Inferior parietal cortex (tissue), 1 donor: ENCODE measurements at regions not wholly inside any gene's neighbourhood (a gene's known extent, or its start where the extent isn't known, plus 50 kb on each side); places are given as distances from the start of the nearest gene placed in this dataset.
"Not testable (repeated sequence)": the region's sequence is repeated elsewhere in the genome, so short reads cannot be mapped to it uniquely, and the experiment has no call there.

Experiments
- DNase-seq: peaks from one replicate; pipeline ENCODE4 v3.0.0-alpha.2; 2016; ENCODE audit errors: extremely low spot score

GRCh38 chr7:24052572-24053260 lies 231.3 kb upstream of the NPY start:
- DNase-seq = no peak

DNA sequence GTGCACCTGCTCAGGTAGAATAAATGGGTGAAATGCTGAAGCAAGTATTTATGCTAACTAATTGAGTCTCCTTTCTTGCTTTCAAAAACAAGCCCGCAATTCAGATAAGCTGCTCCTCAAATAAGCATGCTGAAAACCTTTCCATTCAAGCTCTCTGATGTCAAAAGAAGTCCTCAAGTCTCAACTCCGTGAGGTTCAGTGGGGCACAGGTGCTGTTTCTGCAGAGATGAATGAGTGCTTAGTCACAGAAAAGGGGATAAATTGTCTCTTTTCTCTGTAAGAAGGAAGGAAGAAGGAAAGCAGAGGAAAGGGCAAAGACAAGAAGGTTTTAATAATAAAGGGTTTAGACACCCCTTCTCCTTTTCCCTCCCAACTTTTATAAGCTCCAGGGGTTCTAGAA lies 229.8 kb upstream of the NPY start:
- no peak for DNase-seq

GRCh38 chr7:24057243-24057642 lies 226.7 kb upstream of the NPY start:
- no peak for DNase-seq

DNA sequence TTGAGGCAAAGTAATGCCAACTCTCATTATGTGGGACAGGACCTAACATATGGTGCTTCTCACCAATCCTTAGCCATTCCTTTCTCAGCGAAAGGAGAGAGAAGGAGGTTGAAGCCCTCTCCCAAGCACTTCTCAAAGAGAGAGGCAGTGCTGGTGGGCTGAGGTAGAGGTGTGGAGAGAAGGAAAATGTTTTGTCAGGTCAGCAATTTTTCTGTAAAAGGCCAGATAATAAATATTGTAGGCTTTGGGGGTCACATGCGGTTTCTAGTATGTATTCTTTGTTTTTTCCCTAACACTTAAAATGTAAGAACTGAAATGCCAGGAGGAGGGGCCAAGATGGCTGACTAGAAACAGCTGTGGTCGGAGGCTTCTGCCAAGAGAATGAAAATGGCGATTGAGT lies 225.0 kb upstream of the NPY start:
- DNase-seq = no peak

DNA sequence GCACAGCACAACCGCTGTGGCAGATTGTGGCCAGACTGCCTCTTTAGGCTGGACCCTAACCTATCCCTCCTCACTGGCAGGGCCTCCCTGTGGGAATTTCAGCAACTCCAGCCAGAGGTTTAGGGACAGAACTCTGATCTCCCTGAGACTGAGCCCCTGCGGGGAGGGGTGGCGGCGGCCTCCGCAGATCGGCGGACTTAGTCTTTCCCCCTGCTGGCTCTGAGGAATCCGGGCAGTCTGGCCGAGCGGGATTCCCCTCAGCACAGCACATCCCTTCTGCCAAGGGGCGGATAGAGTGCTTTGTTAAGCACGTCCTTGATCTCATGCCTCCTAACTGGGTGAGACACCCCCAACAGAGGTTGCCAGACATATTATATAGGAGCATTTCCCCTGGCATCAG lies 224.2 kb upstream of the NPY start:
- no peak for DNase-seq

DNA sequence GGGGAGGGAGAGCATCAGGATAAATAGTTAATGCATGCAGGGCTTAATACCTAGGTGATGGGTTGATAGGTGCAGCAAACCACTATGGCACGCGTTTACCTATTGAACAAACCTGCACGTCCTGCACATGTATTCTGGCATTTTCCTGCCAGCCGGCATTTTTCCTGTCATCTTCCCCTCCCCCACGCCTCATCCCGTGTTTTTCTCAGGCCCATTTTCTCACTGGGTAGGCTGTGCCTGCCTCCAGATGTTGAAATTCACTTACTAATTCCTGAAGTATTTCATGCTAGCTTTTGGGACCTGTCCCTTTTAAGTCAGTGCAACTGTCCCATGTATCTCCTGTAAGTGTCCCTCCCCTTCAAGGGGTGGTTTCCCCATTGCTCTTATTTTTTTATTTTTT lies 220.3 kb upstream of the NPY start:
- DNase-seq = no peak

DNA sequence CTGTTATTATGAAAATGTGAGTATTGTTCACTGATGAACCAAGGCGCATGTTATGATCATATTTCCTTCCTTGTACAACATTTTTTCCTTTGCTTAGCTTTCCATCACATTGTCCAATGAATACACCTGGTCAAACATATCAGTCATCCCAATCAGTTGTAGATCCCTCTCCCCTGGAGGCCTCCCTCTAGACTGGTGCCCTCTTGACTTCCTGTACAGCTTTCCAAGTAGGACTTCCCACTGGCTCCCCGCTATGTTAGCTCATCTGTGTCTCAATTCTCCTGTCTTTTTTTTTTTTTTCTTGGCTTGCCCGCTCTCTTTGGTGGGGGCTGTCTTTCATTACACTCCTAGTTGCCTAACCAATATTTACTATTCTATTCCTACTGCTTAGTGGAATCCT lies 214.2 kb upstream of the NPY start:
- DNase-seq = no peak

DNA sequence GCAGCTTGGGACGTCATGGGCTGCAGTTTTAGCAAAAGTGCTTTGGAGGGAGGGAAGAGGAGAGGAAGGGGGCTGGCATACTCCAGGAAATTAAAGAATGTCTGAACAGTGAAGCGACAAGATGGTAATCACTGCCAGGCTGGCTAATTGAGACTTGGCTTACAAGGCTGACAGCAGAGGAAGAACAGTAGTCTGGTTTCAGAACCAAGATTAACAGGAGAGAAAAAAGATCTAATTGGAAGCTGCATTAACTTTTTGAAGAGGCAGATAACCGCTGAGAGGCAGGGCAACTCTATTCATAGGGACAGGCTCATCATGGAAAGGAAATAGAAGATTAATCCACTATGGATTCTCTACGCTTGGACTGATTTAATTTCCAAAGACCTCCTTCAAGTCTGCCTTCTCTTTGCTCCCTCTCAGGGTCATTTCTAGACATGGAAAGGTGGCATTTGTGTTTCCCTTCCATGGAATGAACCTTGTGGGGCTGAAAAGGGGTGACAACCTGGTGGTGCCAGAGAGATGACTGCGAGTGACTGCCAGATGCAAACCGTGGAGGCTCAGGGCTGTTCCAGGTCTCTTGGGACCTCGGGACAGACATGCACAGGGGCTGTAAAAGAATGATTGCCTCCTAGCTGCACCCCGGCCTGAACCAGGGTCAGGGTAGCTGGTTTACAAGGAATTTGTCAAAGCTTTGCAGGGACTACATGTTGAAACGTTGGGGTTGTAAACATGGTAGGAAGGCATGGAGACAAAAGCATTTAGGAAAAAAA lies 210.2 kb upstream of the NPY start:
- DNase-seq = no peak

GRCh38 chr7:24075426-24075810 lies 208.6 kb upstream of the NPY start:
- DNase-seq = no peak

DNA sequence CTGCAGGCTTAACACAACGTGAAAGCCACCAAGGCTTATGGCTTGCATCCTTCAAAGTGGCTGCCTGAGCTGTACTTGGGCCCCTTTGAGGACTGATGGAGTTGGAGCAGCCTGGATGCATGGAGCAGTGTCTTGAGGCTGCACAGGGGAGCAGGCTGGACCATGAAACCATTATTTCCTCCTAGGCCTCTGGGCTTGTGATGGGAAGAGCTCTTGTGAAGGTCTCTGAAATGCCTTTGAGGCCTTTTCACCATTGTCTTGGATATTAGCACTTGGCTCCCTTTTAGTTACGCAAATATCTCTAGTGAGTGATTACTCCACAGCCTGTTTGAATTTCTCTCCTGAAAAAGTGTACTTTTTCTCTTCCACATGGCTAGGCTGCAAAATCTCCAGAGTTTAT lies 201.2 kb upstream of the NPY start:
- no peak for DNase-seq

- no peak for DNase-seq
Observed at GRCh38 chr7:24102988-24103387, 181.0 kb upstream of the NPY start.

GRCh38 chr7:24108906-24109376 lies 175.0 kb upstream of the NPY start:
- DNase-seq = no peak

DNA sequence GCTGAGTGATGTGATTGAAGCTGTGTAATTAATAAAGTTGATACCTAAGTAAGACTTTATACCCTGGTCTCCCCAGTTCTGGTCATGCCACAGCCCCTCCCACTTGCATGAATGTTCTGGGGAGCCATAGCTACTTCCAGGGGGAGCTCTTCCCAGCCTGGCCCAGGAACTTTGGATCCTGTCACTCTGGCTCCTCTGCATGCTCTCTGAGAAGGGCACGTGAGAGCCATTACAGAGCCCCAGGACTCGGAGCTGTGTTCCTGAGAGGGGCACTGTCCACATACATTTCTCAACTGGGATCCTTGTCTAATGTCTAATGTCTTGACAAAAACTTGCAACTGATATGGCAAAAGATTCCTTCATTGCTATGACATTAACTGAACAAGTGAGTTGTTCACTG lies 173.9 kb upstream of the NPY start:
- no peak for DNase-seq

GRCh38 chr7:24113506-24113905 lies 170.5 kb upstream of the NPY start:
- DNase-seq = no peak

DNA sequence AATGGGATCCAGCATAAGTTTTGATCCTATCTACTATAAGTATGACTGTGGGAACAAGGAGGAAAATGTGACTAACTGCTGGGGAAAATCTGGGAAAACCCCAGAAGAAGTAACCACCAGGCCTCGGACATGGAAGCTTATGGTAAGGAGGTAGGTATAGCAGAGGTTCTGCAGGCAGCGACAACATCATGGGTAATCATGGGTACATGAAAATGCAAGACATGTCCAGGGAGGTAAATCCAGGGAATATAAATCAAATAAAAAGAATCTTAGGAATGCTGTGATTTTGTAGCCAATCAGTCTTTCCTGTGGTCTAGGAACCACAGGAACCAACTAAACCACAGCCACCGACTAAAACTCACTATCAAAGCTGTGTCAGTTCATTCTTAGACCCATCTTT lies 168.3 kb upstream of the NPY start:
- no peak for DNase-seq

DNA sequence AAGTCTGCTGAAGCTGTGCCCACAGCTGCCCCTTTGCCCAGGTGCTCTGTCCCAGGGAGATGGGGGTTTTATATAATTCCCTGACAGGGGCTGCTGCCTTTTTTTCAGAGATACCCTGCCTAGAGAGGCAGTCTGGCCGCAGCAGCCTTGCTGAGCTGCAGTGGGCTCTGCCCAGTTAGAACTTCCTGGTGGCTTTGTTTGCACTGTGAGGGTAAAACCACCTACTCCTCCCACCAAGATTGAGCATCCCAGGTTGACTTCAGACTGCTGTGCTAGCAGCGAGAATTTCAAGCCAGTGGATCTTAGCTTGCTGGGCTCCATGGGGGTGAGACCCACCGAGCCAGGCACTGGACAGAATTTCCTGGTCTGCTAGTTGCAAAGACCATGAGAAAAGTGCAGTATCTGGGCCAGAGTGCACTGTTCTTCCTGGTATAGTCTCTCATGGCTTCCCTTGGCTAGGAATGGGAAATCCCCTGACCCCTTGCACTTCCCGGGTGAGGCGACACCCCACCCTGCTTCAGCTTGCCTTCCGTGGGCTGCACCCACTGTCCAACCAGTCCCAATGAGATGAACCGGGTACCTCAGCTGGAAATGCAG lies 166.0 kb upstream of the NPY start:
- DNase-seq = not testable (repeated sequence)

GRCh38 chr7:24119852-24120251 lies 164.1 kb upstream of the NPY start:
- DNase-seq = no peak

DNA sequence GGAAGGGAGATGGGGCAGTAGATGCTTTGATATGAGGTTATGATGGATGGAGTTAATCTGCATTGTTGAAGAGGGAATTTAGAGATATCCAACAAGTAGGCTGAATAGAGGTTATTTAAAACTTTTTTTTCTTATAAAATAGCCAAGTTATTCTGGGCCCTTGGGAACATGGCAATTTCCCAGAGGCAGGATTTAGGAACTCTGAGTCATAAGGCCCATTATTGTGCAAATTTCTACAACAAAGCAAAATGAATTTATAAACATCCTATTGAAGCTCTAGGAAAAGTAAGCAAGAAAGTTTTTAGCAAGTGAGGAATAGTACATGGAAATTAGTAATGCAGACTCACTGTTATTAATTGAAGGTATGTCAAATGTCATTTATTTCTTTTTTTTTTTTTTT lies 160.9 kb upstream of the NPY start:
- DNase-seq = no peak

DNA sequence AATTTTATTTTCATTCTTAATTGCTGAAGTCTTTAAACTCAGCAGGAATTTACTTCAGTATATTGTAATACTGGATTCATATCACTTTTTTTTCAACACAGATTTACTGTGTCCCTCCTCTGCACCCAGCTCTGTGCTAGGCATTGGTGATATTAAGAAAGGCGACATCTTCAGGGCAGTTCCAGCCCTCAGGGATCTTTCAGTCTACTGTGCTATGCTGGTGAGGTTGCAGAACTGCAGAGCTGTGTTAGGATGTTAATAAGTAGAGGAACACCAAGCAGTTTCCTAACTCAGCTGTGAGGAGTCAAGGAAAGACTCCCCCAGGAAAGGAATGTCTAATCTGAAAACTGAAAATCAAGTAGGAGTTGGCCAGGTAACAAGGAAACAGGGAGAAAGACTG lies 158.2 kb upstream of the NPY start:
- DNase-seq = no peak

GRCh38 chr7:24127930-24128329 lies 156.1 kb upstream of the NPY start:
- no peak for DNase-seq

GRCh38 chr7:24129597-24129996 lies 154.4 kb upstream of the NPY start:
- no peak for DNase-seq

- DNase-seq = no peak
Observed at GRCh38 chr7:24130631-24131030, 153.4 kb upstream of the NPY start.

DNA sequence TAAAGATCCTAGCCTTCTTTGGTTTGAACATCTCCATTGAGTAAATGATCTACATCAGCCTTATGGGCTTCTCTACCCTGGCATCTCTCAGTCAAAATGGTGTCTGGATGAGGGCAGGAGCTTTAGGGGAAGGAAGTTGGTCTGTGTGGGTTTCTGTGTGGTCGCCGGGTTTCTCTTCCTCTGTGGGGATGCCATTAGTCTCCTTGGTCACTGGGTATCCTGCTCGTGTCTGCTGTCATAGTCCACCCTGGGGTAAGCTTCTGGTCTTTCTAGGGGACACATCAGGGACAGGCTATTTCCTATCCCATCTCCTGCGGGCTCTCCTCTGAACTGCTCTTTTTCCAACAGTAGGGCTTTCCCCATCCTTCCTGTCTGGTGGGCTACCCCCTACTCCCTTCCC lies 150.3 kb upstream of the NPY start:
- DNase-seq = no peak
